ENCODE measurements at regions not wholly inside any gene's neighbourhood (a gene's known extent, or its start where the extent isn't known, plus 50 kb on each side); places are given as distances from the start of the nearest gene placed in this dataset.

DNA sequence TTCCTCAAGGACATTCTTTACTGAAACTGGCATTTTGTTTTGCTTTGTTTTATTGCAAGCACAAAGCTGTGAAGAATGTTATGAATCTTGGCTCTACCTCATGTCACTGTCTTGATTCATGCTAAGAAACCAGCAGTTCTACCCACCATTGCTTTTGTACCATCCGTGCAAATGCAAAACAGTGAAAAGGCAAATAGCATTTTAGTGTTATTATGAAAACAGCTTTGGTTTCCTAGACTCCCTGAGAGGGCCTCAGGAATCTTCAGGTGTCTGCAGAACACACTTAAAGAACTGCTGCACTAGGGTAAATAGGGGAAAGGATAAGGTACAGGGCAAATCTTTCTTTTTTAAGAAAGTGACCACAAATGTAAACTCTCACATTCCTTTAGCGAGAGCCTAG, 318.9 kb downstream of the AHR start:
- DNase-seq: no peak
- TF ChIP-seq RFX5 (IDR thresholded peaks at IDR 0.05; ENCODE audit: low read length) (no peak), RAD21 (IDR thresholded peaks at IDR 0.05; ENCODE audit: low read length) (no peak), TCF12 (IDR thresholded peaks at IDR 0.05) (no peak), MXI1 (IDR thresholded peaks at IDR 0.05; ENCODE audit: low read depth, low read length) (no peak), SIN3A (IDR thresholded peaks at IDR 0.05; ENCODE audit: borderline replicate concordance, low read depth, low read length) (no peak), YY1 (IDR thresholded peaks at IDR 0.05; ENCODE audit: low read depth) (no peak), NFIC (IDR thresholded peaks at IDR 0.05; ENCODE audit: borderline replicate concordance) (no peak), GATA2 (CRISPR knock-in tag; IDR thresholded peaks at IDR 0.05) (no peak), RCOR1 (IDR thresholded peaks at IDR 0.05; ENCODE audit: low read length) (no peak)
- TF ChIP-seq, protein P1, sequence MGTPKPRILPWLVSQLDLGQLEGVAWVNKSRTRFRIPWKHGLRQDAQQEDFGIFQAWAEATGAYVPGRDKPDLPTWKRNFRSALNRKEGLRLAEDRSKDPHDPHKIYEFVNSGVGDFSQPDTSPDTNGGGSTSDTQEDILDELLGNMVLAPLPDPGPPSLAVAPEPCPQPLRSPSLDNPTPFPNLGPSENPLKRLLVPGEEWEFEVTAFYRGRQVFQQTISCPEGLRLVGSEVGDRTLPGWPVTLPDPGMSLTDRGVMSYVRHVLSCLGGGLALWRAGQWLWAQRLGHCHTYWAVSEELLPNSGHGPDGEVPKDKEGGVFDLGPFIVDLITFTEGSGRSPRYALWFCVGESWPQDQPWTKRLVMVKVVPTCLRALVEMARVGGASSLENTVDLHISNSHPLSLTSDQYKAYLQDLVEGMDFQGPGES (IDR thresholded peaks at IDR 0.05; ENCODE audit: low read depth, low read length): no peak
- TF ChIP-seq, protein P2, sequence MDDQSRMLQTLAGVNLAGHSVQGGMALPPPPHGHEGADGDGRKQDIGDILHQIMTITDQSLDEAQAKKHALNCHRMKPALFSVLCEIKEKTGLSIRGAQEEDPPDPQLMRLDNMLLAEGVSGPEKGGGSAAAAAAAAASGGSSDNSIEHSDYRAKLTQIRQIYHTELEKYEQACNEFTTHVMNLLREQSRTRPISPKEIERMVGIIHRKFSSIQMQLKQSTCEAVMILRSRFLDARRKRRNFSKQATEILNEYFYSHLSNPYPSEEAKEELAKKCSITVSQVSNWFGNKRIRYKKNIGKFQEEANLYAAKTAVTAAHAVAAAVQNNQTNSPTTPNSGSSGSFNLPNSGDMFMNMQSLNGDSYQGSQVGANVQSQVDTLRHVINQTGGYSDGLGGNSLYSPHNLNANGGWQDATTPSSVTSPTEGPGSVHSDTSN (IDR thresholded peaks at IDR 0.05): no peak
- TF ChIP-seq, protein P3, sequence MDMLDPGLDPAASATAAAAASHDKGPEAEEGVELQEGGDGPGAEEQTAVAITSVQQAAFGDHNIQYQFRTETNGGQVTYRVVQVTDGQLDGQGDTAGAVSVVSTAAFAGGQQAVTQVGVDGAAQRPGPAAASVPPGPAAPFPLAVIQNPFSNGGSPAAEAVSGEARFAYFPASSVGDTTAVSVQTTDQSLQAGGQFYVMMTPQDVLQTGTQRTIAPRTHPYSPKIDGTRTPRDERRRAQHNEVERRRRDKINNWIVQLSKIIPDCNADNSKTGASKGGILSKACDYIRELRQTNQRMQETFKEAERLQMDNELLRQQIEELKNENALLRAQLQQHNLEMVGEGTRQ (IDR thresholded peaks at IDR 0.05; ENCODE audit: borderline replicate concordance, low read depth, low read length): no peak
- TF ChIP-seq, protein P4, sequence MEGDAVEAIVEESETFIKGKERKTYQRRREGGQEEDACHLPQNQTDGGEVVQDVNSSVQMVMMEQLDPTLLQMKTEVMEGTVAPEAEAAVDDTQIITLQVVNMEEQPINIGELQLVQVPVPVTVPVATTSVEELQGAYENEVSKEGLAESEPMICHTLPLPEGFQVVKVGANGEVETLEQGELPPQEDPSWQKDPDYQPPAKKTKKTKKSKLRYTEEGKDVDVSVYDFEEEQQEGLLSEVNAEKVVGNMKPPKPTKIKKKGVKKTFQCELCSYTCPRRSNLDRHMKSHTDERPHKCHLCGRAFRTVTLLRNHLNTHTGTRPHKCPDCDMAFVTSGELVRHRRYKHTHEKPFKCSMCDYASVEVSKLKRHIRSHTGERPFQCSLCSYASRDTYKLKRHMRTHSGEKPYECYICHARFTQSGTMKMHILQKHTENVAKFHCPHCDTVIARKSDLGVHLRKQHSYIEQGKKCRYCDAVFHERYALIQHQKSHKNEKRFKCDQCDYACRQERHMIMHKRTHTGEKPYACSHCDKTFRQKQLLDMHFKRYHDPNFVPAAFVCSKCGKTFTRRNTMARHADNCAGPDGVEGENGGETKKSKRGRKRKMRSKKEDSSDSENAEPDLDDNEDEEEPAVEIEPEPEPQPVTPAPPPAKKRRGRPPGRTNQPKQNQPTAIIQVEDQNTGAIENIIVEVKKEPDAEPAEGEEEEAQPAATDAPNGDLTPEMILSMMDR (IDR thresholded peaks at IDR 0.05): no peak
- TF ChIP-seq, protein P5, sequence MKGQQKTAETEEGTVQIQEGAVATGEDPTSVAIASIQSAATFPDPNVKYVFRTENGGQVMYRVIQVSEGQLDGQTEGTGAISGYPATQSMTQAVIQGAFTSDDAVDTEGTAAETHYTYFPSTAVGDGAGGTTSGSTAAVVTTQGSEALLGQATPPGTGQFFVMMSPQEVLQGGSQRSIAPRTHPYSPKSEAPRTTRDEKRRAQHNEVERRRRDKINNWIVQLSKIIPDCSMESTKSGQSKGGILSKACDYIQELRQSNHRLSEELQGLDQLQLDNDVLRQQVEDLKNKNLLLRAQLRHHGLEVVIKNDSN (IDR thresholded peaks at IDR 0.05; ENCODE audit: borderline replicate concordance, low read depth): no peak
- Histone ChIP-seq H2AFZ (ENCODE audit: low read depth) (no peak overlapping the region), H3K4me3 (ENCODE audit: low read depth in 2 of 2, low read length in 1 of 2) (no peak overlapping the region), H4K20me1 (ENCODE audit: insufficient read depth) (no peaks in the 10 kb centered on the region), H3K9ac (no peak overlapping the region), H3K27ac (ENCODE audit: low read depth in 2 of 2, low read length in 1 of 2) (no peak overlapping the region), H3K27me3 (ENCODE audit: insufficient read depth) (no peaks in the 10 kb centered on the region), H3K4me2 (no peak overlapping the region), H3K9me3 (no peaks in the 10 kb centered on the region), H3K4me1 (ENCODE audit: control insufficient read depth in 1 of 2, insufficient read depth in 2 of 2, low read depth in 1 of 2, low read length in 1 of 2) (no peaks in the 10 kb centered on the region), H3F3A (replicated peaks; ENCODE audit: insufficient read depth) (no peaks in the 10 kb centered on the region), H3K9me2 (no peaks in the 10 kb centered on the region), H3K36me3 (replicated peaks in 1 of 2; ENCODE audit: control insufficient read depth in 1 of 2, insufficient read depth in 2 of 2, low read length in 1 of 2) (no peaks in the 10 kb centered on the region), H3K79me2 (ENCODE audit: insufficient read depth) (no peaks in the 10 kb centered on the region)
- ChIA-PET POLR2A (no interaction called here), CTCF (no interaction called here)
- WGBS (ENCODE audit: low lambda C conversion rate): 39% methylated on average over 2 of the region's 2 CpGs

All from SK-N-SH (cell line).